Esophagus squamous epithelium (tissue), 5 donors: ENCODE measurements at regions not wholly inside any gene's neighbourhood (a gene's known extent, or its start where the extent isn't known, plus 50 kb on each side); places are given as distances from the start of the nearest gene placed in this dataset.

Source experiments
- DNase-seq: peaks from one replicate; lab custom pipeline; 2025; lab: John Stamatoyannopoulos, UW
- H3K27ac ChIP-seq, 4 donors: fragments of 200-600 bp; sonication (generic); one replicate each; pipeline ENCODE4 v1.5.1; 2016 to 2019; ENCODE audit warnings: mild to moderate bottlenecking in 1 of 4
- H3K27me3 ChIP-seq, 4 donors: fragments of 200-600 bp; sonication (generic); 1 replicate in 3 of 4; 2 replicates in 1 of 4; pipeline versions ENCODE4 v1.5.1 to v1.6.0; 2017 to 2021; ENCODE audit warnings: antibody characterized with exemption in 1 of 4
- H3K36me3 ChIP-seq, 3 donors: fragments of 200-600 bp; sonication (generic); one replicate each; pipeline ENCODE4 v1.5.1; 2016 to 2019
- H3K4me1 ChIP-seq, 3 donors: fragments of 200-600 bp; sonication (generic); one replicate each; pipeline ENCODE4 v1.5.1; 2017 to 2019
- H3K4me3 ChIP-seq, 4 donors: fragments of 200-600 bp; sonication (generic); 1 replicate in 3 of 4; 2 replicates in 1 of 4; pipeline ENCODE4 v1.5.1; 2016 to 2019; ENCODE audit warnings: mild to moderate bottlenecking in 2 of 4, moderate library complexity in 1 of 4
- H3K9me3 ChIP-seq, 3 donors: fragments of 200-600 bp; sonication (generic); one replicate each; pipeline ENCODE4 v1.5.1; 2016 to 2019
- CTCF ChIP-seq, 6 experiments: fragments of 450-650 bp in 4 of 6; fragments of 200-600 bp in 2 of 6; sonication (generic) in 2 of 6; IDR thresholded peaks; one replicate each; pipeline ENCODE4 v1.5.1; 2016 to 2019; ENCODE audit warnings: antibody characterized with exemption in 6 of 6, mild to moderate bottlenecking in 4 of 6, moderate library complexity in 4 of 6
- POLR2A ChIP-seq, 4 donors: fragments of 450-650 bp; IDR thresholded peaks; one replicate each; pipeline ENCODE4 v1.6.1; 2017; ENCODE audit warnings: antibody characterized with exemption in 4 of 4, mild to moderate bottlenecking in 4 of 4, moderate library complexity in 3 of 4
- WGBS, 2 donors: methylation state at CpG; one replicate each; pipeline ENCODE4 v1.1.5; 2018; 5-methylcytosine and 5-hydroxymethylcytosine counted together
- intact Hi-C: fragments of 100-400 bp; cut with DNase I; formaldehyde crosslinking; loops from one replicate; pipeline ENCODE4 v1.15.0; 2022
- donor health status: DM: yes; HTN: yes; CAD: no.

GRCh38 chr10:46220187-46220586 lies 66.6 kb upstream of the ANTXRL start:
- Histone ChIP-seq H3K4me1 (no peaks in the 10 kb centered on the region), H3K27ac (no peak overlapping the region), H3K36me3 (no peaks in the 10 kb centered on the region), H3K9me3 (no peaks in the 10 kb centered on the region), H3K27me3 (peaks cover 0 to 6% (median 0%) of the 10 kb centered on the region in 4 donors), H3K4me3 (no peak overlapping the region)
- WGBS, 2 donors = 78 to 83% methylated on average over 2 to 3 of the region's 5 CpGs
- no peak for DNase-seq
- intact Hi-C loops = no loop called here
- TF ChIP-seq CTCF (IDR thresholded peaks at IDR 0.05) = no peak
- no peak for TF ChIP-seq POLR2A (IDR thresholded peaks at IDR 0.05)

- 34 to 68% methylated on average over 3 to 4 of the region's 9 CpGs for WGBS, 2 donors
- no peaks in the 10 kb centered on the region for H3K4me1 ChIP-seq
- H3K4me3 ChIP-seq = no peak overlapping the region
- DNase-seq = no peak
- H3K27ac ChIP-seq = no peak overlapping the region
- intact Hi-C loops = no loop called here
- no peaks in the 10 kb centered on the region for H3K36me3 ChIP-seq
- H3K27me3 ChIP-seq = no peaks in the 10 kb centered on the region
- no peak for TF ChIP-seq POLR2A (IDR thresholded peaks at IDR 0.05)
- no peak for TF ChIP-seq CTCF (IDR thresholded peaks at IDR 0.05)
- H3K9me3 ChIP-seq = no peaks in the 10 kb centered on the region
Measured at GRCh38 chr10:46220872-46221538, 65.8 kb upstream of the ANTXRL start.

- Histone ChIP-seq H3K4me3 (no peak overlapping the region), H3K4me1 (no peaks in the 10 kb centered on the region), H3K27ac (no peak overlapping the region), H3K9me3 (no peaks in the 10 kb centered on the region), H3K36me3 (no peaks in the 10 kb centered on the region), H3K27me3 (no peaks in the 10 kb centered on the region)
- no peak for TF ChIP-seq POLR2A (IDR thresholded peaks at IDR 0.05)
- intact Hi-C loops = no loop called here
- WGBS, 2 donors = 90 to 93% methylated on average over 4 of the region's 4 CpGs
- DNase-seq = no peak
Measured at GRCh38 chr10:46222364-46222935, 64.3 kb upstream of the ANTXRL start.

- TF ChIP-seq CTCF (IDR thresholded peaks at IDR 0.05) = peak in 1 of 6 experiments; percentile 34
- TF ChIP-seq POLR2A (IDR thresholded peaks at IDR 0.05) = no peak
- intact Hi-C loops = no loop called here
- Histone ChIP-seq H3K36me3 (no peaks in the 10 kb centered on the region), H3K27ac (no peak overlapping the region), H3K4me1 (no peaks in the 10 kb centered on the region), H3K27me3 (peaks cover 0 to 5% (median 0%) of the 10 kb centered on the region in 4 donors), H3K4me3 (no peak overlapping the region), H3K9me3 (no peaks in the 10 kb centered on the region)
- WGBS, 2 donors = 80% methylated on average over 1 of the region's 5 CpGs; no CpG with 5 or more reads in 1 of the 2 donors
- DNase-seq = no peak
Measured at GRCh38 chr10:46223064-46223480, 63.7 kb upstream of the ANTXRL start.

- Histone ChIP-seq H3K4me3 (no peak overlapping the region), H3K27me3 (peaks cover 0 to 8% (median 0%) of the 10 kb centered on the region in 4 donors), H3K4me1 (peaks cover 0 to 3% (median 0%) of the 10 kb centered on the region in 3 donors), H3K27ac (no peak overlapping the region), H3K9me3 (no peaks in the 10 kb centered on the region), H3K36me3 (no peaks in the 10 kb centered on the region)
- WGBS, 2 donors = 91 to 100% methylated on average over 3 to 7 of the region's 10 CpGs
- intact Hi-C loops = no loop called here
- DNase-seq = no peak
- no peak for TF ChIP-seq CTCF (IDR thresholded peaks at IDR 0.05)
- no peak for TF ChIP-seq POLR2A (IDR thresholded peaks at IDR 0.05)
Measured at GRCh38 chr10:46223626-46224413, 63.0 kb upstream of the ANTXRL start.
